Activated naive CD8-positive, alpha-beta T cell treated with anti-CD3 and anti-CD28 coated beads, Interleukin-2, amount 50 U/mL, for 16 hours (primary cell): ENCODE measurements at regions not wholly inside any gene's neighbourhood (a gene's known extent, or its start where the extent isn't known, plus 50 kb on each side); places are given as distances from the start of the nearest gene placed in this dataset.
"Not testable (repeated sequence)": the region's sequence is repeated elsewhere in the genome, so short reads cannot be mapped to it uniquely, and the experiment has no call there.

Experiments
- DNase-seq: peaks from one replicate; pipeline ENCODE4 v3.0.0-alpha.2; 2020; ENCODE audit warnings: low read depth, low spot score

GRCh38 chrX:39465906-39466305 lies 631.9 kb downstream of the BCOR start:
- no peak for DNase-seq

GRCh38 chrX:39469126-39469525 lies 628.6 kb downstream of the BCOR start:
- DNase-seq = no peak

GRCh38 chrX:39470588-39471407 lies 627.0 kb downstream of the BCOR start:
- DNase-seq = no peak

GRCh38 chrX:39472161-39472560 lies 625.6 kb downstream of the BCOR start:
- no peak for DNase-seq

- no peak for DNase-seq
Observed at GRCh38 chrX:39473812-39474211, 623.9 kb downstream of the BCOR start.

- no peak for DNase-seq
Observed at GRCh38 chrX:39475372-39475771, 622.4 kb downstream of the BCOR start.

GRCh38 chrX:39476604-39477021 lies 621.1 kb downstream of the BCOR start:
- DNase-seq = no peak

- DNase-seq = no peak
Observed at GRCh38 chrX:39477031-39477761, 620.6 kb downstream of the BCOR start.

GRCh38 chrX:39477762-39478120 lies 620.0 kb downstream of the BCOR start:
- no peak for DNase-seq

- no peak for DNase-seq
Observed at GRCh38 chrX:39479856-39480255, 617.9 kb downstream of the BCOR start.

- DNase-seq = no peak
Observed at GRCh38 chrX:39480963-39481362, 616.8 kb downstream of the BCOR start.

GRCh38 chrX:39481621-39482020 lies 616.1 kb downstream of the BCOR start:
- no peak for DNase-seq

GRCh38 chrX:39484159-39485068 lies 613.3 kb downstream of the BCOR start:
- DNase-seq = no peak

GRCh38 chrX:39487166-39487968 lies 610.4 kb downstream of the BCOR start:
- no peak for DNase-seq

GRCh38 chrX:39487969-39488330 lies 609.8 kb downstream of the BCOR start:
- no peak for DNase-seq

- DNase-seq = peak; percentile 11
Observed at GRCh38 chrX:39491548-39492297, 606.0 kb downstream of the BCOR start.

GRCh38 chrX:39492497-39493162 lies 605.1 kb downstream of the BCOR start:
- no peak for DNase-seq

- DNase-seq = no peak
Observed at GRCh38 chrX:39493168-39493567, 604.6 kb downstream of the BCOR start.

GRCh38 chrX:39497117-39497516 lies 600.6 kb downstream of the BCOR start:
- DNase-seq = not testable (repeated sequence)

- no peak for DNase-seq
Observed at GRCh38 chrX:39497702-39498265, 600.0 kb downstream of the BCOR start.
